Breast epithelium (tissue), 3 donors: ENCODE measurements at regions not wholly inside any gene's neighbourhood (a gene's known extent, or its start where the extent isn't known, plus 50 kb on each side); places are given as distances from the start of the nearest gene placed in this dataset.

Source experiments
- POLR2A ChIP-seq: fragments of 450-650 bp; IDR thresholded peaks from one replicate; pipeline ENCODE4 v1.6.1; 2016; ENCODE audit warnings: antibody characterized with exemption, mild to moderate bottlenecking, moderate library complexity
- POLR2AphosphoS5 ChIP-seq, 3 donors: sonication (generic); formaldehyde crosslinking; IDR thresholded peaks; one replicate each; pipeline ENCODE4 v1.6.1; 2017; ENCODE audit warnings: antibody characterized with exemption in 3 of 3
- TF ChIP-seq, protein P1 (sequence below), 3 donors: fragments of 450-650 bp; IDR thresholded peaks; one replicate each; pipeline ENCODE4 v1.5.1; 2016 to 2017; ENCODE audit warnings: antibody characterized with exemption in 3 of 3, mild to moderate bottlenecking in 3 of 3, moderate library complexity in 3 of 3

- TF ChIP-seq, protein P1, sequence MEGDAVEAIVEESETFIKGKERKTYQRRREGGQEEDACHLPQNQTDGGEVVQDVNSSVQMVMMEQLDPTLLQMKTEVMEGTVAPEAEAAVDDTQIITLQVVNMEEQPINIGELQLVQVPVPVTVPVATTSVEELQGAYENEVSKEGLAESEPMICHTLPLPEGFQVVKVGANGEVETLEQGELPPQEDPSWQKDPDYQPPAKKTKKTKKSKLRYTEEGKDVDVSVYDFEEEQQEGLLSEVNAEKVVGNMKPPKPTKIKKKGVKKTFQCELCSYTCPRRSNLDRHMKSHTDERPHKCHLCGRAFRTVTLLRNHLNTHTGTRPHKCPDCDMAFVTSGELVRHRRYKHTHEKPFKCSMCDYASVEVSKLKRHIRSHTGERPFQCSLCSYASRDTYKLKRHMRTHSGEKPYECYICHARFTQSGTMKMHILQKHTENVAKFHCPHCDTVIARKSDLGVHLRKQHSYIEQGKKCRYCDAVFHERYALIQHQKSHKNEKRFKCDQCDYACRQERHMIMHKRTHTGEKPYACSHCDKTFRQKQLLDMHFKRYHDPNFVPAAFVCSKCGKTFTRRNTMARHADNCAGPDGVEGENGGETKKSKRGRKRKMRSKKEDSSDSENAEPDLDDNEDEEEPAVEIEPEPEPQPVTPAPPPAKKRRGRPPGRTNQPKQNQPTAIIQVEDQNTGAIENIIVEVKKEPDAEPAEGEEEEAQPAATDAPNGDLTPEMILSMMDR (IDR thresholded peaks at IDR 0.05) = no peak
- no peak for TF ChIP-seq POLR2A
- no peak for TF ChIP-seq POLR2AphosphoS5 (IDR thresholded peaks at IDR 0.05)
Observed at GRCh38 chr13:73228546-73228945, 169.7 kb downstream of the KLF5 start.
